ENCODE measurements at regions not wholly inside any gene's neighbourhood (a gene's known extent, or its start where the extent isn't known, plus 50 kb on each side); places are given as distances from the start of the nearest gene placed in this dataset.

GRCh38 chr12:132423251-132423819 lies 66.6 kb upstream of the FBRSL1 start:
- TF ChIP-seq CTCF (IDR thresholded peaks at IDR 0.05; ENCODE audit: insufficient read depth, low read depth, low read length) (no peak), EZH2 (IDR thresholded peaks at IDR 0.05; ENCODE audit: insufficient read depth, low read length) (no peak)

Data from astrocyte (in vitro differentiated cells and primary cell).